NT2/D1 (cell line): ENCODE measurements at regions not wholly inside any gene's neighbourhood (a gene's known extent, or its start where the extent isn't known, plus 50 kb on each side); places are given as distances from the start of the nearest gene placed in this dataset.

Experiments used
- SUZ12 ChIP-seq: IDR thresholded peaks from 2 replicates; pipeline ENCODE4 v1.6.1; 2011; ENCODE audit not compliant: insufficient read length, insufficient read depth; ENCODE audit errors: extremely low read depth
- YY1 ChIP-seq: IDR thresholded peaks from 2 replicates; pipeline ENCODE4 v1.6.1; 2011; ENCODE audit not compliant: insufficient read length, insufficient read depth
- ZNF274 ChIP-seq: IDR thresholded peaks from 2 replicates; pipeline ENCODE4 v1.6.1; 2011; ENCODE audit warnings: mild to moderate bottlenecking, low read depth, low read length

DNA sequence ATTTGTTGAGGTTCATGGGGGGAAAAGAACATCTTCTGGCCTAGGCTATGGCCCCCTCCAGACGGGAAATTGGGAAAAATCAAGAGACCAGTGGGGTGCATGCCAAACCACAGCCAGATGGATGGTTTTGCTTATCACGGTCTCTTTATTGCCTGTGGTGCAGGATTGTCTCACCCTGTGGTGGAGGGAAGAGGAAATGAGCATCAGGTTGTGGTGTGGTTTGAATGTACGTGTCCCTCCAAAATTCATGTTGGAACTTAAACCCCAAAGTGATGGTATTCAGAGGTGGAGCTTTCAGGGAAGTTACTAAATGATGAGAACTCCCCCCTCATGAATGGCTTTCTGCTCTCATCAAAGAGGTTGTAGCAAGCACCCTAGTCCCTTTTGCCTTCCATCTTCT, 525.7 kb downstream of the NPHP4 start:
- TF ChIP-seq ZNF274 (no peak), YY1 (no peak), SUZ12 (no peak)
